H1 (cell line): ENCODE measurements at regions not wholly inside any gene's neighbourhood (a gene's known extent, or its start where the extent isn't known, plus 50 kb on each side); places are given as distances from the start of the nearest gene placed in this dataset.

Experiments used
- CTCF ChIA-PET: fragments of 300-600 bp; sonication (Branson Sonifier 250); formaldehyde crosslinking; loops from one replicate; lab custom pipeline; 2021; ENCODE audit not compliant: partially characterized antibody; lab: Charles Lee
- POLR2A ChIA-PET: fragments of 300-600 bp; sonication (Branson Sonifier 250); formaldehyde crosslinking; loops from one replicate; lab custom pipeline; 2021; ENCODE audit warnings: inconsistent platforms; ENCODE audit not compliant: partially characterized antibody; lab: Charles Lee
- DNase-seq, 2 experiments: peaks; one replicate each; pipeline versions ENCODE4 v3.0.0 to v3.0.0-alpha.2; 2010 to 2022; ENCODE audit warnings: low spot score in 2 of 2, low read depth in 1 of 2, mixed read lengths in 1 of 2
- FAIRE-seq: peaks from 2 replicates; lab custom pipeline; 2011; peaks lifted over from hg19 to GRCh38; lab: Jason Lieb, UNC
- H2AFZ ChIP-seq: 2 replicates; pipeline ENCODE4 v1.8.1; 2012; ENCODE audit warnings: low read length, inconsistent platforms
- H2AK5ac ChIP-seq: 2 replicates; pipeline ENCODE4 v1.6.1; 2013; ENCODE audit warnings: low read depth, low read length
- H2BK120ac ChIP-seq: replicated peaks from 2 replicates; pipeline ENCODE3; 2013; ENCODE audit warnings: low read depth, low read length, inconsistent platforms
- H2BK12ac ChIP-seq: 2 replicates; pipeline ENCODE4 v1.6.1; 2013; ENCODE audit warnings: low read depth, low read length
- H2BK15ac ChIP-seq: 2 replicates; pipeline ENCODE4 v1.6.1; 2013; ENCODE audit warnings: low read length
- H2BK20ac ChIP-seq: 2 replicates; pipeline ENCODE4 v1.6.1; 2013; ENCODE audit warnings: low read length
- H2BK5ac ChIP-seq: 2 replicates; pipeline ENCODE4 v1.6.1; 2013; ENCODE audit warnings: low read depth, low read length
- H3K14ac ChIP-seq: 2 replicates; pipeline ENCODE4 v1.6.1; 2013; ENCODE audit warnings: inconsistent platforms; ENCODE audit not compliant: insufficient read length
- H3K18ac ChIP-seq: 2 replicates; pipeline ENCODE4 v1.6.1; 2013; ENCODE audit warnings: low read length; ENCODE audit errors: extremely low read depth
- H3K23ac ChIP-seq: 2 replicates; pipeline ENCODE4 v1.6.1; 2013; ENCODE audit warnings: inconsistent platforms; ENCODE audit not compliant: insufficient read length
- H3K23me2 ChIP-seq: 2 replicates; pipeline ENCODE4 v1.6.1; 2013; ENCODE audit warnings: low read depth, low read length
- H3K27ac ChIP-seq: 2 replicates; pipeline ENCODE4 v1.6.1; 2011; ENCODE audit warnings: low read depth, low read length, inconsistent platforms
- H3K27me3 ChIP-seq, 4 experiments: replicated peaks in 1 of 4; 1 replicate in 1 of 4; 2 replicates in 3 of 4; pipeline versions ENCODE4 v1.6.1 to v1.8.1; 2011 to 2013; ENCODE audit warnings: low read length in 3 of 4, mild to moderate bottlenecking in 3 of 4, inconsistent platforms in 2 of 4, mixed read lengths in 2 of 4, moderate library complexity in 1 of 4; ENCODE audit not compliant: control insufficient read depth in 3 of 4, insufficient read depth in 3 of 4; ENCODE audit errors: extremely low read depth in 1 of 4
- H3K36me3 ChIP-seq, 4 experiments: 2 replicates each; pipeline versions ENCODE4 v1.6.1 to v1.8.1; 2011 to 2013; ENCODE audit warnings: mild to moderate bottlenecking in 4 of 4, low read length in 3 of 4, moderate library complexity in 2 of 4, control low read depth in 1 of 4, inconsistent platforms in 1 of 4; ENCODE audit not compliant: insufficient read depth in 4 of 4, control insufficient read depth in 2 of 4
- H3K4ac ChIP-seq: replicated peaks from 2 replicates; pipeline ENCODE3; 2013; ENCODE audit warnings: low read length, low read depth, mixed read lengths, inconsistent platforms; ENCODE audit not compliant: insufficient read length
- H3K4me1 ChIP-seq, 4 experiments: replicated peaks in 1 of 4; 1 replicate in 1 of 4; 2 replicates in 3 of 4; pipeline versions ENCODE4 v1.6.1 to v1.8.1; 2011 to 2013; ENCODE audit warnings: low read length in 3 of 4, inconsistent platforms in 2 of 4, mixed read lengths in 1 of 4; ENCODE audit not compliant: insufficient read depth in 4 of 4, control insufficient read depth in 3 of 4
- H3K4me2 ChIP-seq, 2 experiments: 2 replicates each; pipeline versions ENCODE4 v1.6.1 to v1.8.1; 2011 to 2013; ENCODE audit warnings: low read depth in 2 of 2, low read length in 2 of 2, control low read depth in 1 of 2, inconsistent platforms in 1 of 2, mild to moderate bottlenecking in 1 of 2; ENCODE audit not compliant: insufficient read depth in 1 of 2
- H3K4me3 ChIP-seq, 4 experiments: fragments of 200-600, 300-600 bp in 1 of 4; sonication (generic), shearing (Covaris generic), sonication (Bioruptor Twin) in 1 of 4; 2 replicates each; pipeline versions ENCODE4 v1.5.1 to v1.8.1; 2011 to 2016; ENCODE audit warnings: low read length in 4 of 4, low read depth in 3 of 4, control low read depth in 2 of 4, inconsistent platforms in 2 of 4, mild to moderate bottlenecking in 2 of 4, mixed read lengths in 1 of 4, moderate library complexity in 1 of 4; ENCODE audit not compliant: insufficient read depth in 2 of 4; ENCODE audit errors: extremely low read depth in 1 of 4
- H3K56ac ChIP-seq: replicated peaks from 2 replicates; pipeline ENCODE3; 2013; ENCODE audit warnings: low read depth, mild to moderate bottlenecking, mixed read lengths, low read length, inconsistent platforms; ENCODE audit not compliant: insufficient read length
- H3K79me1 ChIP-seq: 2 replicates; pipeline ENCODE4 v1.6.1; 2013; ENCODE audit warnings: low read depth, low read length, control low read depth
- H3K79me2 ChIP-seq, 2 experiments: 2 replicates each; pipeline versions ENCODE4 v1.6.1 to v1.8.1; 2012 to 2013; ENCODE audit warnings: low read length in 2 of 2, mild to moderate bottlenecking in 2 of 2, inconsistent platforms in 1 of 2; ENCODE audit not compliant: insufficient read depth in 2 of 2, control insufficient read depth in 1 of 2
- H3K9ac ChIP-seq, 4 experiments: replicated peaks in 1 of 4; 1 replicate in 1 of 4; 2 replicates in 3 of 4; pipeline versions ENCODE4 v1.6.1 to v1.8.1; 2011 to 2013; ENCODE audit warnings: low read depth in 3 of 4, low read length in 3 of 4, control low read depth in 2 of 4, mild to moderate bottlenecking in 2 of 4, moderate library complexity in 2 of 4, inconsistent platforms in 1 of 4; ENCODE audit errors: extremely low read depth in 1 of 4
- H3K9me3 ChIP-seq, 2 experiments: 2 replicates each; pipeline versions ENCODE4 v1.6.1 to v1.8.1; 2012 to 2013; ENCODE audit warnings: mild to moderate bottlenecking in 2 of 2, moderate library complexity in 2 of 2, control low read depth in 1 of 2, inconsistent platforms in 1 of 2, low read depth in 1 of 2, low read length in 1 of 2, mixed read lengths in 1 of 2; ENCODE audit not compliant: insufficient read depth in 2 of 2
- H4K20me1 ChIP-seq, 2 experiments: replicated peaks in 1 of 2; 2 replicates each; pipeline versions ENCODE3 to v1.8.1; 2011 to 2013; ENCODE audit warnings: inconsistent platforms in 2 of 2, low read length in 2 of 2, mild to moderate bottlenecking in 1 of 2; ENCODE audit not compliant: insufficient read depth in 2 of 2, control insufficient read depth in 1 of 2
- H4K5ac ChIP-seq: 2 replicates; pipeline ENCODE4 v1.6.1; 2013; ENCODE audit warnings: low read length, low read depth, mixed read lengths, inconsistent platforms; ENCODE audit not compliant: insufficient read length
- H4K8ac ChIP-seq: 2 replicates; pipeline ENCODE4 v1.8.0; 2013; ENCODE audit warnings: mild to moderate bottlenecking, moderate library complexity, low read length, inconsistent platforms; ENCODE audit not compliant: insufficient read depth; ENCODE audit errors: extremely low read depth
- H4K91ac ChIP-seq: replicated peaks from 2 replicates; pipeline ENCODE3; 2013; ENCODE audit warnings: low read length, mixed read lengths, inconsistent platforms; ENCODE audit not compliant: insufficient read length
- CBX8 ChIP-seq: fragments of 300-800, 300-1000 bp; sonication (generic); IDR thresholded peaks from 2 replicates; pipeline ENCODE4 v1.7.1; 2016; ENCODE audit warnings: low read depth, low read length, borderline replicate concordance
- CHD1 ChIP-seq: IDR thresholded peaks from 2 replicates; pipeline ENCODE4 v1.6.1; 2012; ENCODE audit warnings: low read depth, low read length, improper control_type of control experiment
- EGR1 ChIP-seq: IDR thresholded peaks from 2 replicates; pipeline ENCODE4 v1.6.1; 2011; ENCODE audit warnings: low read depth, low read length, borderline replicate concordance
- HDAC2 ChIP-seq, 2 experiments: fragments of 300-600 bp in 1 of 2; sonication (generic) in 1 of 2; IDR thresholded peaks; 2 replicates each; pipeline ENCODE4 v1.6.1; 2011 to 2012; ENCODE audit warnings: low read depth in 2 of 2, low read length in 2 of 2, mild to moderate bottlenecking in 2 of 2, moderate library complexity in 2 of 2, borderline replicate concordance in 1 of 2, inconsistent platforms in 1 of 2
- KDM4A ChIP-seq: IDR thresholded peaks from one replicate; pipeline ENCODE4 v1.7.1; 2012; ENCODE audit warnings: low read depth, mild to moderate bottlenecking, moderate library complexity, low read length, inconsistent platforms; ENCODE audit not compliant: severe bottlenecking
- RAD21 ChIP-seq, 2 experiments: IDR thresholded peaks in 1 of 2; conservative IDR thresholded peaks in 1 of 2; 2 replicates each; pipeline ENCODE4 v1.6.1; 2011; ENCODE audit warnings: low read depth in 2 of 2, low read length in 2 of 2, improper control_type of control experiment in 1 of 2, inconsistent platforms in 1 of 2, mild to moderate bottlenecking in 1 of 2, moderate library complexity in 1 of 2
- RNF2 ChIP-seq: fragments of 200-900, 300-1000 bp; sonication (generic); IDR thresholded peaks from 2 replicates; pipeline ENCODE4 v1.7.1; 2016; ENCODE audit warnings: borderline replicate concordance, low read depth, mild to moderate bottlenecking, antibody characterized with exemption, low read length; ENCODE audit not compliant: poor library complexity, severe bottlenecking; ENCODE audit errors: missing control alignments
- SIN3A ChIP-seq, 2 experiments: IDR thresholded peaks in 1 of 2; conservative IDR thresholded peaks in 1 of 2; 2 replicates each; pipeline ENCODE4 v1.6.1; 2011 to 2012; ENCODE audit warnings: low read length in 2 of 2, improper control_type of control experiment in 1 of 2, low read depth in 1 of 2, mild to moderate bottlenecking in 1 of 2
- SP1 ChIP-seq: IDR thresholded peaks from 2 replicates; pipeline ENCODE4 v1.6.1; 2011; ENCODE audit warnings: low read depth, low read length
- TEAD4 ChIP-seq: IDR thresholded peaks from 2 replicates; pipeline ENCODE4 v1.6.1; 2012; ENCODE audit warnings: low read depth, low read length, inconsistent platforms, mixed read lengths
- YY1 ChIP-seq: IDR thresholded peaks from 2 replicates; pipeline ENCODE4 v1.6.1; 2011; ENCODE audit warnings: low read depth, mild to moderate bottlenecking, low read length
- WGBS, 2 experiments: shearing (Covaris generic) in 1 of 2; methylation state at CpG; one replicate each; pipeline versions ENCODE4 v1.1.6 to v1.1.7; 2013 to 2015; ENCODE audit warnings: low lambda C conversion rate in 2 of 2, mixed read lengths in 2 of 2, inconsistent platforms in 1 of 2, low coverage in 1 of 2, missing lambda C conversion rate in 1 of 2; ENCODE audit not compliant: insufficient replicate concordance in 2 of 2, insufficient coverage in 1 of 2, insufficient read length in 1 of 2; ENCODE audit errors: extremely low coverage in 1 of 2, missing lambda C conversion rate in 1 of 2; 5-methylcytosine and 5-hydroxymethylcytosine counted together

DNA sequence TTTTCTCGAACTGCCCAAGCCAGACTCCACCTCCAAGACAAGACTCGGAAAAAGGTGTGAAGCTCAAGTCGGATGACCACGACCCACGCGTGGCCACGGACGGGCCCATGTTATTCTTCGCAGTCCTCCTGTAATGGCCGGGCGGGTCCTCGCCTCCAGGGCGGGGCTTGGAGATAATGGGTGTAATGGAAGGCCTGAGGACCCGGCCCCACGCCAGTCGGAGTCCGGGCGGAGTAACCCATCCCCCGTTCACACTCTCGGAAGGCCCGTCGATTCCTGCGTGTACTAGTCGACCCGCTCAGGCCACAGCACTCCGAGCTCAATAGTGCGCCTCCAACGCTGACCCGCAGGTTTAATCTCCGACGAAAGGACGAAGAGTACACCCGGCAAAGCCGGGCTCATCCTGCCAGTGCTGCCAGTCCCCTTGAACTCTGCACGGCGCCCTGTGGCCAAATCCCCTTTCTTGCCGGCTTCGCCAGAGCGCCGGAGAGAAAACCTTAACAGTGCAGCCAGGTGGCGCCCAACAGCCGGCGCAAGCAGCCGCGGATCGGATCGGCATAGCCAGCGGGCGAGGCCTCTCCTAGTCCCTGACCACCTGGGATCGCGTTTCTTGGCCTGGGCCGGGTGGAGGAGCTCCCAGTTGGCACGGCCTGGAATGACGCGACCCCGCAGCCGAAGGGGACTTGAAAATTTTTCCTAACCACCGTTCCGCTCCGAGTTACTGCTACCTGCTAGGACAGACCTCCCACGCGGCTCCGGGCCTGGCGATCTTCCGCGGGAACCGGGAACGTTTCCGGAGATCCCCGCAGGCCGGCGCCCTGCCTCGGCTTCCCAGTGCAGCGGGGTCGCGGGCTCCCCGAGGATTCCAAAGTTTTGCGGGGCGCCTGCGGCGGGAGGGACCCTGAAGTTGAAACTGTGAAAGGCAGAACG lies 762.0 kb downstream of the KCNJ18 start:
- Histone ChIP-seq H3K23ac (no peak overlapping the region), H2BK15ac (no peak overlapping the region), H2BK12ac (no peak overlapping the region), H4K91ac (no peak overlapping the region), H3K23me2 (no peaks in the 10 kb centered on the region), H4K20me1 (no peaks in the 10 kb centered on the region), H3K27me3 (no peaks in the 10 kb centered on the region), H3K9me3 (peaks cover 26 to 69% of the 10 kb centered on the region in 2 experiments), H3K4me3 (no peak overlapping the region), H3K79me1 (no peaks in the 10 kb centered on the region), H3K56ac (no peak overlapping the region), H3K4ac (no peak overlapping the region), H2BK20ac (no peak overlapping the region), H4K8ac (no peak overlapping the region), H2BK120ac (no peak overlapping the region), H2AK5ac (no peak overlapping the region), H3K36me3 (no peaks in the 10 kb centered on the region), H3K4me1 (no peaks in the 10 kb centered on the region), H4K5ac (no peak overlapping the region), H3K14ac (no peak overlapping the region), H3K4me2 (no peak overlapping the region), H2BK5ac (no peak overlapping the region), H3K79me2 (no peaks in the 10 kb centered on the region), H3K27ac (no peak overlapping the region), H2AFZ (no peak overlapping the region), H3K9ac (no peak overlapping the region), H3K18ac (no peak overlapping the region)
- DNase-seq = no peak
- 95% methylated on average over 50 of the region's 82 CpGs; no CpG with 5 or more reads in 1 of the 2 experiments for WGBS, 2 experiments
- CTCF ChIA-PET = no interaction called here
- no peak for FAIRE-seq
- POLR2A ChIA-PET = no interaction called here
- no peak for TF ChIP-seq KDM4A
- no peak for TF ChIP-seq RNF2
- no peak for TF ChIP-seq YY1
- no peak for TF ChIP-seq HDAC2 (IDR thresholded peaks at IDR 0.05; ENCODE audit: borderline replicate concordance in 1 of 2, low read depth in 2 of 2, low read length in 2 of 2)
- TF ChIP-seq TEAD4 = no peak
- no peak for TF ChIP-seq SP1
- no peak for TF ChIP-seq CHD1
- TF ChIP-seq SIN3A (conservative IDR thresholded peaks at IDR 0.05 in 1 of 2, IDR thresholded peaks at IDR 0.05 in 1 of 2; ENCODE audit: low read depth in 1 of 2, low read length in 2 of 2) = no peak
- TF ChIP-seq RAD21 (IDR thresholded peaks at IDR 0.05 in 1 of 2, conservative IDR thresholded peaks at IDR 0.05 in 1 of 2; ENCODE audit: low read depth in 2 of 2, low read length in 2 of 2) = no peak
- TF ChIP-seq EGR1 = no peak
- TF ChIP-seq CBX8 = no peak
